ENCODE measurements at regions not wholly inside any gene's neighbourhood (a gene's known extent, or its start where the extent isn't known, plus 50 kb on each side); places are given as distances from the start of the nearest gene placed in this dataset.

DNA sequence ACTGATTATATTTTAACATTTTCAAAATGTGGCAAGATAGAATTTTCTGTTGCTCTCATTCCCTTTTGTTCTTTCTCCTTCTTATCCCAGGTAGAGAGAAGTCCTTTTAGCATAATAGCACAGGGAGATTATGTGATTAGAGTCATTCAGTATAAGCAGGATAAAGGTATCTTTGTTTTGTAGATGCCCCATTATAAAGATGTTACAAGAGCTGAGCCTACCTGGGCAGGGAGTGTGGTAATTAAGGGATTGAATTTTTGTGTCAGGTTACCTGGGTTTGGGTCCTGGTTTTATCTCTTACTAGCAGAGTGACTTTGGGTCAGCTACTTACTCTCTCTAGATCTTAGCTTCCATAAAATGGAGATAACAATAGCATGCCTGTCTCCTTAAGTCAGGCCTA, 536.5 kb downstream of the TMEM135 start:
- Histone ChIP-seq H2BK120ac (replicated peaks; ENCODE audit: low read depth, low read length) (no peak overlapping the region), H3K79me1 (ENCODE audit: low read depth, low read length) (no peaks in the 10 kb centered on the region), H3K27me3 (replicated peaks in 1 of 4; ENCODE audit: control insufficient read depth in 3 of 4, extremely low read depth in 1 of 4, insufficient read depth in 3 of 4, low read length in 3 of 4) (no peaks in the 10 kb centered on the region), H2AFZ (ENCODE audit: low read length) (no peak overlapping the region; the same call in 1 of the 2 replicates), H3K9me3 (ENCODE audit: insufficient read depth in 2 of 2, low read depth in 1 of 2, low read length in 1 of 2) (no peaks in the 10 kb centered on the region; a peak in 1 of 4 replicates), H3K18ac (ENCODE audit: extremely low read depth, low read length) (no peak overlapping the region), H4K5ac (ENCODE audit: insufficient read length, low read depth, low read length) (no peak overlapping the region), H3K14ac (ENCODE audit: insufficient read length) (no peak overlapping the region), H2BK15ac (ENCODE audit: low read length) (no peak overlapping the region), H3K4me1 (replicated peaks in 1 of 4; ENCODE audit: control insufficient read depth in 3 of 4, insufficient read depth in 4 of 4, low read length in 3 of 4) (peaks cover 0 to 9% (median 7%) of the 10 kb centered on the region in 4 experiments; a peak in 3 of 7 replicates), H3K27ac (ENCODE audit: low read depth, low read length) (no peak overlapping the region), H4K20me1 (replicated peaks in 1 of 2; ENCODE audit: control insufficient read depth in 1 of 2, insufficient read depth in 2 of 2, low read length in 2 of 2) (no peaks in the 10 kb centered on the region), H3K56ac (replicated peaks; ENCODE audit: insufficient read length, low read depth, low read length) (no peak overlapping the region), H3K9ac (replicated peaks in 1 of 4; ENCODE audit: extremely low read depth in 1 of 4, low read depth in 3 of 4, low read length in 3 of 4) (no peak overlapping the region), H3K4ac (replicated peaks; ENCODE audit: insufficient read length, low read depth, low read length) (no peak overlapping the region), H3K4me3 (ENCODE audit: extremely low read depth in 1 of 4, insufficient read depth in 2 of 4, low read depth in 3 of 4, low read length in 4 of 4) (peak overlapping the region in 1 of 4 experiments; percentile 31; a peak in 1 of 8 replicates), H4K91ac (replicated peaks; ENCODE audit: insufficient read length, low read length) (no peak overlapping the region), H3K23me2 (ENCODE audit: low read depth, low read length) (no peaks in the 10 kb centered on the region), H3K79me2 (ENCODE audit: control insufficient read depth in 1 of 2, insufficient read depth in 2 of 2, low read length in 2 of 2) (no peaks in the 10 kb centered on the region), H4K8ac (ENCODE audit: extremely low read depth, insufficient read depth, low read length) (no peak overlapping the region), H2BK5ac (ENCODE audit: low read depth, low read length) (no peak overlapping the region), H3K4me2 (ENCODE audit: insufficient read depth in 1 of 2, low read depth in 2 of 2, low read length in 2 of 2) (peak overlapping the region in 1 of 2 experiments; percentile 35; a peak in 1 of 4 replicates), H2BK20ac (ENCODE audit: low read length) (no peak overlapping the region), H3K36me3 (ENCODE audit: control insufficient read depth in 2 of 4, insufficient read depth in 4 of 4, low read length in 3 of 4) (no peaks in the 10 kb centered on the region), H2AK5ac (ENCODE audit: low read depth, low read length) (no peak overlapping the region), H3K23ac (ENCODE audit: insufficient read length) (no peak overlapping the region), H2BK12ac (ENCODE audit: low read depth, low read length) (no peak overlapping the region)
- TF ChIP-seq CTCF (IDR thresholded peaks at IDR 0.05; ENCODE audit: control extremely low read depth in 1 of 3, insufficient read depth in 1 of 3, low read depth in 1 of 3, low read length in 3 of 3) (no peak), PHF8 (conservative IDR thresholded peaks at IDR 0.05; ENCODE audit: low read depth, low read length) (no peak), RAD21 (IDR thresholded peaks at IDR 0.05 in 1 of 2, conservative IDR thresholded peaks at IDR 0.05 in 1 of 2; ENCODE audit: low read depth in 2 of 2, low read length in 2 of 2) (no peak), CEBPB (IDR thresholded peaks at IDR 0.05; ENCODE audit: low read depth, low read length) (no peak), SAP30 (IDR thresholded peaks at IDR 0.05; ENCODE audit: insufficient read depth, insufficient replicate concordance, low read length) (no peak), JUND (IDR thresholded peaks at IDR 0.05; ENCODE audit: low read length) (no peak), SP4 (IDR thresholded peaks at IDR 0.05; ENCODE audit: low read length) (no peak), CREB1 (IDR thresholded peaks at IDR 0.05) (no peak), BRCA1 (IDR thresholded peaks at IDR 0.05; ENCODE audit: low read depth, low read length) (no peak), TAF1 (IDR thresholded peaks at IDR 0.05; ENCODE audit: low read depth, low read length) (no peak), RBBP5 (IDR thresholded peaks at IDR 0.05; ENCODE audit: borderline replicate concordance, low read depth, low read length) (no peak), CHD2 (IDR thresholded peaks at IDR 0.05; ENCODE audit: low read length) (no peak)
- POLR2A ChIA-PET (ENCODE audit: partially characterized antibody): no interaction called here
- DNase-seq (ENCODE audit: low read depth in 1 of 2, low spot score in 2 of 2) (no peak), FAIRE-seq (no peak)
- CTCF ChIA-PET (ENCODE audit: partially characterized antibody): interaction anchor here (0.6 kb wide), 1 partner anchor 620 kb away, joined by 3 read pairs; no protein-coding TSS in a partner anchor
